WTC11 (cell line): ENCODE measurements at regions not wholly inside any gene's neighbourhood (a gene's known extent, or its start where the extent isn't known, plus 50 kb on each side); places are given as distances from the start of the nearest gene placed in this dataset.

Experiments used
- ATAC-seq: fragments of 200-7000 bp; cut with Tn5 transposase; 2 replicates; pipeline ENCODE4 v1.10.0; 2021; ENCODE audit warnings: mild to moderate bottlenecking, moderate library complexity
- CTCF ChIA-PET: fragments of 300-600 bp; sonication (Branson Sonifier 250); formaldehyde crosslinking; loops from one replicate; lab custom pipeline; 2021; ENCODE audit warnings: antibody characterized with exemption; lab: Charles Lee
- POLR2A ChIA-PET: fragments of 350-600 bp; sonication (Branson Sonifier 250); formaldehyde crosslinking; loops from one replicate; lab custom pipeline; 2021; ENCODE audit warnings: antibody characterized with exemption; lab: Charles Lee
- DNase-seq: peaks from one replicate; pipeline ENCODE4 v3.0.0; 2021; ENCODE audit warnings: low spot score
- H3K27ac Mint-ChIP-seq: 2 replicates; pipeline ENCODE4 v1.8.0; 2021; ENCODE audit warnings: mixed read lengths
- H3K27me3 Mint-ChIP-seq: 2 replicates; pipeline ENCODE4 v1.8.0; 2021; ENCODE audit warnings: low read depth, mild to moderate bottlenecking, moderate library complexity, mixed read lengths
- H3K36me3 Mint-ChIP-seq: 2 replicates; pipeline ENCODE4 v1.8.0; 2021; ENCODE audit warnings: mixed read lengths
- H3K4me1 Mint-ChIP-seq: 2 replicates; pipeline ENCODE4 v1.8.0; 2022; ENCODE audit warnings: mixed read lengths
- H3K4me3 Mint-ChIP-seq: 2 replicates; pipeline ENCODE4 v1.8.0; 2021; ENCODE audit warnings: mild to moderate bottlenecking, moderate library complexity, mixed read lengths
- H3K9me3 Mint-ChIP-seq: 2 replicates; pipeline ENCODE4 v1.8.0; 2021; ENCODE audit warnings: mixed read lengths
- AR ChIP-seq: fragments of 250-450 bp; sonication (Bioruptor Pico); IDR thresholded peaks from 2 replicates; pipeline ENCODE4 v1.9.0; 2021; ENCODE audit warnings: mild to moderate bottlenecking
- CTCF ChIP-seq: fragments of 200-600 bp; IDR thresholded peaks from 2 replicates; pipeline ENCODE4 v1.8.0; 2022; ENCODE audit warnings: antibody characterized with exemption
- E2F1 ChIP-seq: sonication (generic); formaldehyde crosslinking; IDR thresholded peaks from 2 replicates; pipeline ENCODE4 v1.8.0; 2022; ENCODE audit warnings: mild to moderate bottlenecking, missing genetic modification reagents
- ESRRA ChIP-seq: sonication (generic); formaldehyde crosslinking; IDR thresholded peaks from 2 replicates; pipeline ENCODE4 v1.8.1; 2022; ENCODE audit warnings: mild to moderate bottlenecking, missing genetic modification reagents, borderline replicate concordance
- IRF1 ChIP-seq: sonication (generic); formaldehyde crosslinking; IDR thresholded peaks from 2 replicates; pipeline ENCODE4 v1.8.0; 2023; ENCODE audit warnings: missing genetic modification reagents
- MXD4 ChIP-seq: fragments of 250-450 bp; sonication (Bioruptor Pico); IDR thresholded peaks from 2 replicates; pipeline ENCODE4 v1.8.0; 2021; ENCODE audit warnings: mild to moderate bottlenecking, moderate library complexity, borderline replicate concordance
- NFYB ChIP-seq: sonication (generic); formaldehyde crosslinking; conservative IDR thresholded peaks from 2 replicates; pipeline ENCODE4 v1.8.0; 2022; ENCODE audit warnings: low read depth, missing genetic modification reagents
- NR1H2 ChIP-seq: sonication (generic); formaldehyde crosslinking; IDR thresholded peaks from 2 replicates; pipeline ENCODE4 v1.9.0; 2021; ENCODE audit warnings: mild to moderate bottlenecking, moderate library complexity, missing genetic modification reagents
- ZBTB21 ChIP-seq: sonication (generic); formaldehyde crosslinking; IDR thresholded peaks from 2 replicates; pipeline ENCODE4 v1.8.1; 2023; ENCODE audit warnings: mild to moderate bottlenecking, missing genetic modification reagents, borderline replicate concordance
- ZNF232 ChIP-seq: sonication (generic); formaldehyde crosslinking; IDR thresholded peaks from 2 replicates; pipeline ENCODE4 v1.8.0; 2022; ENCODE audit warnings: mild to moderate bottlenecking, missing genetic modification reagents
- ZNF263 ChIP-seq: sonication (generic); formaldehyde crosslinking; IDR thresholded peaks from 2 replicates; pipeline ENCODE4 v1.8.1; 2022; ENCODE audit warnings: low read depth, mild to moderate bottlenecking, moderate library complexity, missing genetic modification reagents
- TF ChIP-seq, protein P1 (sequence below): sonication (generic); formaldehyde crosslinking; IDR thresholded peaks from 2 replicates; pipeline ENCODE4 v1.8.1; 2022; ENCODE audit warnings: low read depth, mild to moderate bottlenecking, moderate library complexity, missing genetic modification reagents, borderline replicate concordance
- TF ChIP-seq, protein P2 (sequence below): sonication (generic); formaldehyde crosslinking; IDR thresholded peaks from 2 replicates; pipeline ENCODE4 v1.8.0; 2023; ENCODE audit warnings: missing genetic modification reagents, mild to moderate bottlenecking, borderline replicate concordance

GRCh38 chr1:212179394-212180076 lies 105.7 kb upstream of the PPP2R5A start:
- no peak for DNase-seq
- ChIA-PET POLR2A (no interaction called here), CTCF (no interaction called here)
- H3K4me1 Mint-ChIP-seq = no peaks in the 10 kb centered on the region
- ATAC-seq = no peak
- TF ChIP-seq ZBTB21 (CRISPR knock-in tag) (no peak), IRF1 (CRISPR knock-in tag) (no peak), CTCF (no peak), MXD4 (CRISPR knock-in tag) (no peak)
- H3K4me3 Mint-ChIP-seq = no peak overlapping the region
- no peaks in the 10 kb centered on the region; the same call in 1 of the 2 replicates for H3K27me3 Mint-ChIP-seq
- H3K27ac Mint-ChIP-seq = no peak overlapping the region
- H3K9me3 Mint-ChIP-seq = no peaks in the 10 kb centered on the region
- no peaks in the 10 kb centered on the region for H3K36me3 Mint-ChIP-seq

DNA sequence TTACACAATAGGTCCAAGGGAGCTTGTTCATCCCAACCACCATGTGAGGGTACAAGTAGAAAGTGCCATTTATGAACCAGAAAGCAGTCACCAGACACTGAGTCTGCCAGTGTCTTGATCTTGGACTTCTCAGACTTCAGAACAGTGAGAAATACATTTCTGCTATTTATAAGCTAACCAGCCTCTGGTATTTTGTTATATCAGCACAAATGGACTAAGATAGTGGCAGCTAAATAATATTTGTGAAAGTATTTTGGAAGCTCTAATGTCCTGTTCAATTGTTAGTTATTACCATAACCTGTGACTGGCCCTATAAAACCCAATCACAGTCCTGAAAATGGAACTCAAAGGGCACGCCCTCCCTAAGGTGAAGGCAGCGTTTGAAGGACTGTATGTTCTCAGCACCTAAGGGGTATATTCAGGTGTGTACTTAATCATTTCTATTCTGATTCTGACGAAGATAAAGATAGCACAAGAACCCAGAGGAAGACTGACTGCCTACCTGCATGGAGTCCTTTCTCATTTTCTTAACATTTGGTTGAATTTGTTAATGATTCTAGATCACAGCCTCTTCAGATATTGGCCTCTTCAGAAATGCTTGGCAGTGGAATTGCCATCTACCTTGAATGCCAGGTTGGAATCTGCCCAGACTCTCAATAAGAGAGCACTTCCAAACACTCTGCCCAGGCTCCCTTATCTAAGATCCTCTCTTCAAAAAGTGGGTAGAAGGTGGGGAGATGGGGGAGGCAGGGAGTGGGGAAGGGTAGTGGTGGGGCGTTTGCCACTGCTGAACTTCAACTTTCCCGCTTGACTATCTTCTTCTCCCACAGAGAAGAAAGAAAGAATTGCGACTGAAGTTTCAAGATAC lies 104.0 kb upstream of the PPP2R5A start:
- POLR2A ChIA-PET = no interaction called here
- DNase-seq = no peak
- no peak overlapping the region for H3K4me3 Mint-ChIP-seq
- H3K27ac Mint-ChIP-seq = no peak overlapping the region
- no peaks in the 10 kb centered on the region for H3K36me3 Mint-ChIP-seq
- no peaks in the 10 kb centered on the region for H3K9me3 Mint-ChIP-seq
- CTCF ChIA-PET = no interaction called here
- no peaks in the 10 kb centered on the region; the same call in 1 of the 2 replicates for H3K27me3 Mint-ChIP-seq
- H3K4me1 Mint-ChIP-seq = no peaks in the 10 kb centered on the region
- ATAC-seq = no peak
- no peak for TF ChIP-seq NFYB (CRISPR knock-in tag)
- no peak for TF ChIP-seq ZNF232 (CRISPR knock-in tag)
- TF ChIP-seq ESRRA = no peak
- TF ChIP-seq CTCF = no peak
- no peak for TF ChIP-seq NR1H2
- no peak for TF ChIP-seq ZNF263
- TF ChIP-seq, protein P1, sequence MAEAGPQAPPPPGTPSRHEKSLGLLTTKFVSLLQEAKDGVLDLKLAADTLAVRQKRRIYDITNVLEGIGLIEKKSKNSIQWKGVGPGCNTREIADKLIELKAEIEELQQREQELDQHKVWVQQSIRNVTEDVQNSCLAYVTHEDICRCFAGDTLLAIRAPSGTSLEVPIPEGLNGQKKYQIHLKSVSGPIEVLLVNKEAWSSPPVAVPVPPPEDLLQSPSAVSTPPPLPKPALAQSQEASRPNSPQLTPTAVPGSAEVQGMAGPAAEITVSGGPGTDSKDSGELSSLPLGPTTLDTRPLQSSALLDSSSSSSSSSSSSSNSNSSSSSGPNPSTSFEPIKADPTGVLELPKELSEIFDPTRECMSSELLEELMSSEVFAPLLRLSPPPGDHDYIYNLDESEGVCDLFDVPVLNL (CRISPR knock-in tag) = no peak
- TF ChIP-seq E2F1 (CRISPR knock-in tag) = no peak
- TF ChIP-seq, protein P2, sequence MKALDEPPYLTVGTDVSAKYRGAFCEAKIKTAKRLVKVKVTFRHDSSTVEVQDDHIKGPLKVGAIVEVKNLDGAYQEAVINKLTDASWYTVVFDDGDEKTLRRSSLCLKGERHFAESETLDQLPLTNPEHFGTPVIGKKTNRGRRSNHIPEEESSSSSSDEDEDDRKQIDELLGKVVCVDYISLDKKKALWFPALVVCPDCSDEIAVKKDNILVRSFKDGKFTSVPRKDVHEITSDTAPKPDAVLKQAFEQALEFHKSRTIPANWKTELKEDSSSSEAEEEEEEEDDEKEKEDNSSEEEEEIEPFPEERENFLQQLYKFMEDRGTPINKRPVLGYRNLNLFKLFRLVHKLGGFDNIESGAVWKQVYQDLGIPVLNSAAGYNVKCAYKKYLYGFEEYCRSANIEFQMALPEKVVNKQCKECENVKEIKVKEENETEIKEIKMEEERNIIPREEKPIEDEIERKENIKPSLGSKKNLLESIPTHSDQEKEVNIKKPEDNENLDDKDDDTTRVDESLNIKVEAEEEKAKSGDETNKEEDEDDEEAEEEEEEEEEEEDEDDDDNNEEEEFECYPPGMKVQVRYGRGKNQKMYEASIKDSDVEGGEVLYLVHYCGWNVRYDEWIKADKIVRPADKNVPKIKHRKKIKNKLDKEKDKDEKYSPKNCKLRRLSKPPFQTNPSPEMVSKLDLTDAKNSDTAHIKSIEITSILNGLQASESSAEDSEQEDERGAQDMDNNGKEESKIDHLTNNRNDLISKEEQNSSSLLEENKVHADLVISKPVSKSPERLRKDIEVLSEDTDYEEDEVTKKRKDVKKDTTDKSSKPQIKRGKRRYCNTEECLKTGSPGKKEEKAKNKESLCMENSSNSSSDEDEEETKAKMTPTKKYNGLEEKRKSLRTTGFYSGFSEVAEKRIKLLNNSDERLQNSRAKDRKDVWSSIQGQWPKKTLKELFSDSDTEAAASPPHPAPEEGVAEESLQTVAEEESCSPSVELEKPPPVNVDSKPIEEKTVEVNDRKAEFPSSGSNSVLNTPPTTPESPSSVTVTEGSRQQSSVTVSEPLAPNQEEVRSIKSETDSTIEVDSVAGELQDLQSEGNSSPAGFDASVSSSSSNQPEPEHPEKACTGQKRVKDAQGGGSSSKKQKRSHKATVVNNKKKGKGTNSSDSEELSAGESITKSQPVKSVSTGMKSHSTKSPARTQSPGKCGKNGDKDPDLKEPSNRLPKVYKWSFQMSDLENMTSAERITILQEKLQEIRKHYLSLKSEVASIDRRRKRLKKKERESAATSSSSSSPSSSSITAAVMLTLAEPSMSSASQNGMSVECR (CRISPR knock-in tag) = no peak
- no peak for TF ChIP-seq AR
